ENCODE measurements at regions not wholly inside any gene's neighbourhood (a gene's known extent, or its start where the extent isn't known, plus 50 kb on each side); places are given as distances from the start of the nearest gene placed in this dataset.

DNA sequence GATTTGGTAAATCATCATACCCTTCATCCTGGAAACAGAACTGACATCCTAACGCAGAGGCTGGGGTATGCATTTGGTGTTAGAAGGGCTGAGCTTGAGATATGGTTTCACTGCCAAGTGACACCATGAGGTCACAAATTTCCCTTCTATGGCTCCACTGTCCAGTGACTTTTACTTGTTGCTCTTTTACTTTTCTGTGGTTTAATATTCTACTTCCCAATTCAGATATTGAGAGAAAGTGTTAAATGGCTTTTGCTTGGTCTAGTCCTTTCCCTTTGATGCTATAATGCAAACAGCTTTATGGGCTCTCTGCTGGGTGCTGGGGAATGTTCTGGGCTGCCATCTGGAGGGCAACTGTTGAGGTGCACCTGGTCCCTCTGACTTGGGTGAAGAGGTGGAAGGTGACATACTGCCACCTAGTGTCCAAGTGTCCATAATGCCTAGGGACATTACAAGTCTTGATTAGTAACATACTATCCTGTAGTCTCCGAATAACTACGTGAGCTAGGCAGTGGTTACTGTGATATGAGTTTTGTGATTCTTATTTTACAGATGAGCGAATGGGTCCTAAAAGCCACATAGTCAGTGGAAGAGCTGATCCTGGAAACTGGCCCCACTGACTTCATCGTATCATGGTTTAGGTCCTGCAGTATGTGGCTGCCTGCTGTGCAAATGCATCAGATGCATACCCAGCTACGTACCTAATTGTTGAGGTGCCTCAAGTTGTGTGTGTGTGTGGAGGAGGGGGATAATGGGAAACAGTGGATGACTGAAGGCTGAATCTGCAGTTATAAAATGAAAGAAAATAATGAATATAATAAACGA, 149.1 kb upstream of the RAG2 start:
- Histone ChIP-seq H3K4me2 (ENCODE audit: insufficient read depth, insufficient read length, low read length) (no peak overlapping the region), H3K23ac (ENCODE audit: insufficient read length, low read depth, low read length) (no peak overlapping the region), H3K27me3 (ENCODE audit: insufficient read depth, low read length) (no peaks in the 10 kb centered on the region), H3T11ph (ENCODE audit: low read length) (no peak overlapping the region), H3K79me1 (ENCODE audit: insufficient read depth, low read depth, low read length, poor library complexity, severe bottlenecking) (no peaks in the 10 kb centered on the region), H3K9me3 (ENCODE audit: control insufficient read depth, low read depth, low read length) (no peaks in the 10 kb centered on the region), H3K18ac (ENCODE audit: insufficient read length, low read depth, low read length) (no peak overlapping the region), H3K23me2 (ENCODE audit: insufficient read length, low read depth, low read length, poor library complexity, severe bottlenecking) (no peaks in the 10 kb centered on the region), H4K5ac (ENCODE audit: insufficient read length, low read depth, low read length) (no peak overlapping the region), H3K4me1 (ENCODE audit: insufficient read depth, low read length) (no peaks in the 10 kb centered on the region; the same call in 1 of the 2 replicates), H3K27ac (ENCODE audit: insufficient read length, low read depth, low read length) (no peak overlapping the region), H2BK12ac (ENCODE audit: insufficient read length, low read depth, low read length) (no peak overlapping the region), H2AK5ac (ENCODE audit: insufficient read length, low read length) (no peak overlapping the region), H3K4ac (ENCODE audit: low read depth, low read length) (no peak overlapping the region), H2BK120ac (ENCODE audit: low read depth, low read length, poor library complexity, severe bottlenecking) (no peak overlapping the region), H2BK20ac (ENCODE audit: low read depth, low read length, poor library complexity, severe bottlenecking) (no peak overlapping the region), H3K79me2 (ENCODE audit: insufficient read depth, low read length) (no peaks in the 10 kb centered on the region), H2BK15ac (ENCODE audit: low read depth, low read length) (no peak overlapping the region), H4K20me1 (ENCODE audit: control insufficient read depth, insufficient read depth, insufficient read length) (no peaks in the 10 kb centered on the region), H3K14ac (ENCODE audit: insufficient read depth, low read length) (no peak overlapping the region), H2BK5ac (ENCODE audit: insufficient read length, low read length) (no peak overlapping the region), H4K91ac (ENCODE audit: insufficient read length, low read depth, low read length) (no peak overlapping the region), H2AFZ (ENCODE audit: low read length) (no peak overlapping the region), H4K8ac (replicated peaks; ENCODE audit: insufficient read length, low read depth, low read length) (no peak overlapping the region), H3K9ac (ENCODE audit: extremely low read depth, insufficient read length, low read length) (no peak overlapping the region), H3K56ac (ENCODE audit: insufficient read length, low read depth, low read length) (no peak overlapping the region)
- TF ChIP-seq CTCF (conservative IDR thresholded peaks at IDR 0.05): peak; percentile 99
- peaks cover 19% of the 10 kb centered on the region for H3K27me3 Mint-ChIP-seq (ENCODE audit: low read depth)
- no peak overlapping the region; a peak in 1 of 5 replicates for H3K4me3 Mint-ChIP-seq
- H3K9me3 Mint-ChIP-seq: no peaks in the 10 kb centered on the region
- peak; percentile 90 for DNase-seq
- no peak overlapping the region for H3K27ac Mint-ChIP-seq
- no CpG with 5 or more reads among the region's 7 CpGs for WGBS (ENCODE audit: extremely low coverage, insufficient read length, low lambda C conversion rate)
- peaks cover 16 to 18% of the 10 kb centered on the region in 2 experiments for H3K4me1 Mint-ChIP-seq
- no peaks in the 10 kb centered on the region for H3K36me3 Mint-ChIP-seq (ENCODE audit: insufficient read depth in 1 of 3, low read depth in 3 of 3)
